GM11168 (cell line): ENCODE measurements at regions not wholly inside any gene's neighbourhood (a gene's known extent, or its start where the extent isn't known, plus 50 kb on each side); places are given as distances from the start of the nearest gene placed in this dataset.

Source experiments
- in situ Hi-C: fragments of 300-500 bp; cut with MboI; formaldehyde crosslinking; loops from one replicate; pipeline ENCODE4 v1.12.0; 2022; ENCODE audit warnings: low sequenced_read_pairs; ENCODE audit not compliant: unreplicated experiment

GRCh38 chr18:41845563-41845962 lies 109.5 kb upstream of the PIK3C3 start:
- in situ Hi-C loops, result no loop called here

- in situ Hi-C loops, result no loop called here
These were observed 112.1 kb upstream of the PIK3C3 start for GRCh38 chr18:41842886-41843285.

DNA sequence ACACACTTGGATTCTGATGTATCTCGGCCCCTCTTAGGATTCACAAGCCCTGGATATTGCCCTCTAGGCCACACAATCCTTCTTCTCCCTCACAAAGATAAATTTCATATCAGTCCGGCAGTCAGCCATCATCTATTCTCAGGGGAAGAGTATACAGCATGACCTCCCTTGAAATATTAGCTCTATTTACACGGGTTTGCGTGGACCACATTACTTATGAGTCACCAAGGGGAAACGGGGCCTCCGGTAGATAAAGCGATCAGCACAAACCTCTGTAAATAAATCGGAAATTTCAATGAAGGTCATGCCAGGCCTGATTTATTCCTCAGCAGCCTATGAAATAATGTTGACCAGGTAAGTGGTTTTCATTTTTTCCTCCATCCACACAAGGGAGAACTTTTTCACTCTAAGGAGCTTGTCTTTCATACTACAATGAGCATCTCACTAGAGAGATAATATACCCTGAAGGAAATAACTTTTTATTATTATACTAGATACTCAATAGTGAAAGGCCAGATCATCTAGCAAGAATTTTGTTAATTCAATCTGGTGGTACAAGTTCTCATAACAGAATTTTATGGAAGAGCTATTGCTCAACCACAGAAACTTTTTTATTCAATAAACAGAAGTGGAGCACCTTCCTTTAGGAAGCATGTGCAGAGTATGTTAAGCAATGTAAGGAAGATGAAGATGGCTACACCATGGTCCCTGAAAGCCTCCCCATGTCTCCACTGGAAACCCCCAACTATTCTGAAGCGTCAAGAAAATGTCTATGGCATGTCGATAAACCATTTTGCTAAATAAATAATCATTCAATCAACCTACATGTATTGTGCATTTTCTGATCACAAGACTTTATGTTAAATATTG lies 125.2 kb upstream of the PIK3C3 start:
- in situ Hi-C loops, result no loop called here

- in situ Hi-C loops, result no loop called here
These were observed 126.9 kb upstream of the PIK3C3 start for GRCh38 chr18:41828137-41828536.

DNA sequence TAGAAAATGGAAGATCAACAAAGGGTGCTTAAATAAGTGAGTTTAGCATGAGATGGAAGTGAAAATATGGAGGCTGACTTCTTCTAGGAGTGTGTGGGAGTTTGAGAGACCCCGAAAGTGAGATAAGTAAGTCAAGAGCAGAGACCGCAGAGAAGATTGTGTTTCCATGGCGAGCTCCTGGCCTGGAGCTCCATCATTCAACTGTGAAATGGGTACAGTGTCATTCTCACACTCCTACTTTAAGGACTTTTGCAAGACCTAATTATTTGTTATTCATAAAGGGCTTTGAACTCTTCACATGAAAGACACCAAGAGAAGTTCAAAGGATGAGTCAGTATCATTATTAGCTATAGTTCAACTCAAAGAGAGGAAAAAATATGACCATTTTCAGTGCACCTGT lies 134.2 kb upstream of the PIK3C3 start:
- in situ Hi-C loops, result no loop called here

DNA sequence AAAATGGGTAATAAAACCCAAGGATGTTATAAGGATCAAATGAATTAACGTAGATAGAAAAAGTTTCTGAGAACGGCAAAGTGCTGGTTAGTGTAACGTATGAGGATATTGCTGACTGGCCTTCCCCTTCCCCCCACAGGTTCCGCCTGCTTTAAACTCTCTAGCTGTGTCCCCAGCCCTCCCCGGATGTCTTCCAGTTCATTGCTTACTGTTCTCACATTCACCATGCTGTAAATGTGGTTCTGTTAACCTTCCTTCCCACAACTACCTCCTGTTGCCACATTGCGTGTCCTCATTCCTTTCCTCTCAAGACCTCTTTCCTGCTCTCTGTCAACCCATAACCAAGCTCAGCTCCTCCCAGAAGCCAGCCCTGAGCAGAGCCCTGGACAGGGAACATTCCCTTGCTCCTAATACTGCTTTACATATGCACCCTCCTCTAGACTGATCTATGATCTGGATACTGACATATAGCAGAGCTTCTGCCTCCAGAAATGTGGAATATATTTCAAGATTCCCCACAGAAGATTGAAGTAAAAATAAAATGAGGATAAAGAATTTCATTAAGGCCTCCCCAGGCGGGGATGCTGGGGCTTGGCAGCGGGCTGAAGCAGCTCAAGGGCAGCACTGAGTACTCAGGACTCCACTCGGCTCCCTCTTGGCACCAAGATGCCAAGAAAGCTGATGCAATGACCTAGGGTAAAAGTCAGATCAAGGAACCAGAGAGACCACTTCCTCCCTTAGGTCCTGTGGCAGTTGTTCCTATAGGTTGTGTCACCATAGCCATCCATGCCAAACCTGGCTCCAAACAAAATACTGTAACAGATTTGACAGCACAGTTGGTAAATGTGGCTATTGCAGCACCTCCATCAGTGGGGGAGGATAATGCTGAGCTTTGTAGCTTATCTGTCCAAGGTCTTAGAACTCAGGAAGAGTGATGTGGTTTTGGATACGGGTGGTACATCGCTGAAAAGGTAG lies 136.4 kb upstream of the PIK3C3 start:
- in situ Hi-C loops, result no loop called here

DNA sequence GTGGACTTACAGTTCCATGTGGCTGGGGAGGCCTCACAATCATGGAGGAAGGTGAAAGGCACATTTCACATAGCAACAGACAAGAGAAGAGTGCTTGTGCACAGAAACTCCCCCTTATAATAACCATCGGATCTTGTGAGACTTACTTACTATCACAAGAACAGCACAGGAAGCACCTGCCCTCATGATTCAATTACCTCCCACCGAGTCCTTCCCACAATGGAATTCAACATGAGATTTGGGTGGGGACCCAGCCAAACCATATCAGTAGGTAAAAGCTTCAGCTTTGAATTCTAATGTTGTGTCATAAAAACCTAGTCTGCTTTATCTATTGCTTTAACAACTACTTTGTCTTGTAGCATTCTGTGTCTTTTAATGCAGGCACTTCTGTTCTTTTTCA lies 140.4 kb upstream of the PIK3C3 start:
- in situ Hi-C loops, result no loop called here

- in situ Hi-C loops, result no loop called here
These were observed 145.4 kb upstream of the PIK3C3 start for GRCh38 chr18:41809652-41810051.

- in situ Hi-C loops, result no loop called here
These were observed 149.7 kb upstream of the PIK3C3 start for GRCh38 chr18:41805341-41805740.

GRCh38 chr18:41798879-41799278 lies 156.2 kb upstream of the PIK3C3 start:
- in situ Hi-C loops, result no loop called here

DNA sequence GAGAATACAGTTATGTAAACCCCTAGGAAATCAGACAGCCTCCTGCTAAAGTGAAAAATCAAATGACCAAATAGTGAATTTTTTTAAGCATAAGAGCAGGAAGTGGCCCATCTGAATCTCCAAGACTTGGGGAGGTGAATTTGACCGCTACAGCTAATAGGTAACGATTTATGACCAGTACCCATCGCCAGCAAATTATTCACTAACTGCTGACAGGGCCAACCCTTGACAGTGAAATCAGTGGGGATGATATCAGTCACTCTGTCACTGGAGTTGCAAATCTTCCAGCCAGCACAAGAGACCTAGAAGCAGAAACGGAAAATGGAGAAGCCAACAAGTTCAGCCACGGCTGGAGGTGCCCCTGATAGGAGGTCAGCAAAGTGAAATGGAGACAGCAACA lies 164.3 kb upstream of the PIK3C3 start:
- in situ Hi-C loops, result no loop called here

DNA sequence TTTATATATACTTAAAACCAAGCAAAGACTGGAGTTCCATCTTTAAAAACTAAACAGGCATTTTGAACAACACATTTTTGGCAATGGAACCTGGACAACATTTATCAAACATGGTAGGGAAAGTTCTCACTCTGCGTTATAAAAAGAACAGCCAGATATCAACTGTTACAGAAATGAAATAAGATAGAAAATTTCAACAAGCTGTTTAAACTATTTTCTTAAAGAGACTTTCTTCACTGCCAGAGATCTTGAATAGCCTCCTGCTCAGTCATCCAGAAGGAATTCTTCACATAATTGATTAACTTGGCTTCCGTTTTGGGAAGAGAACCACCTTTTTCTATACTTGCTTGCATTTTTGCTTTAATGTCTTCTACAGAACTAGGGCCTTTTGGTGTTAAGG lies 166.0 kb upstream of the PIK3C3 start:
- in situ Hi-C loops, result no loop called here

DNA sequence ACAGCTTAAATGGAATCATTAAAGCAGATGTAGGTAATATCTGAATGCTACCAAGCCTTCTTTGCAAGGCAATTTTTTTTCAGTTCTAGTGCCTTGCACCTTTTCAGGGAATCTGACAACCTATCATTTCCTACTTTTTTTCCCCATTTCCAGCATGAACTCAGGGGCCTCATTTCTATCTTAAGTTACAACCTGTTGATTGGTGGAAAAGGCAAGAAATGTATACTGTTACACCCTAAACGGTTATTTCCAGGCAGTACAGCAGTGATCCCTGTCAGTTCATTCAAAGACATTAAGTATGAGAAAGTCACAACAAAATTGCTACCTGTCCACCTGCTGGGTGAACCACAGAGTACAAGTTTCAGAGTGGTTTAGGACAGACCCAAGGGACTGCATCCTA lies 171.2 kb upstream of the PIK3C3 start:
- in situ Hi-C loops, result no loop called here

- in situ Hi-C loops, result no loop called here
These were observed 171.8 kb upstream of the PIK3C3 start for GRCh38 chr18:41783065-41783818.

DNA sequence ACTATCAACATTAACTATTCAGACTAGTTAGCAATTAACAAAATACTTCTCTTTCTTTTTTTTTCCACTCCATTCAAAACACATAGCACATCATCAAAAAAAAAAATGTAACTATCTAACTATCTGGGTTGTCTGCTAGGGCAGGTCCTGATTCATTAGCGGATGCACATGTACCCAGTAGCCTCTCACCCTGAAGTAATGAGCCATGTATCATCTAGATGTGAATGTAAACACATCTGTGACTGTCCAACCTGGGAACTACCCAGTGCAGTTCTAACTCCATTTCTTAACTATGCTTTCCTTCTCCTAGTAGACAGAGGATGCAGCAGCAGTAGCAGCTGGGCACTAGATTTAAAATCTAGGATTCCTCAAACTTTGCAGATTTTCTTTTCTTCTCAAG lies 183.1 kb upstream of the PIK3C3 start:
- in situ Hi-C loops, result no loop called here

GRCh38 chr18:41769265-41769664 lies 185.8 kb upstream of the PIK3C3 start:
- in situ Hi-C loops, result no loop called here

DNA sequence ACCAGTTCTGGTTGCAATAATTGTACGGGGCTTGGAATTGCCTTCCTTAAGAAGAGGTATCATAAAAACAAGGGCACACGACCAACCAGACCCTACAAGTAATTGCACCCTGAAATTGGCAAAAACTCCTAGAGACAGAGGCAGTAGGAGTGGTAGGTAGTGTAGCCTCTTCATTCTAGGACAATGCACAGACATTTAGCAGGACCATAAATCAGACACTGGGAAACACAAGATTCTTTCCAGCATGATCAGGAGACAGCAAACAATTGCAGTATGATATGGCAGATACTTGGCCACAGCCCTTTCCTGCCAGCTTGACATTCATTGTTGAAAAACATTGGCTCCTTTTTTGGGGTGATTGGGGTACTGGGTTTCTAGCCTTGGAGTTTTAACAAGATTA lies 186.6 kb upstream of the PIK3C3 start:
- in situ Hi-C loops, result no loop called here

GRCh38 chr18:41767960-41768359 lies 187.1 kb upstream of the PIK3C3 start:
- in situ Hi-C loops, result no loop called here

GRCh38 chr18:41765460-41765859 lies 189.6 kb upstream of the PIK3C3 start:
- in situ Hi-C loops, result no loop called here

DNA sequence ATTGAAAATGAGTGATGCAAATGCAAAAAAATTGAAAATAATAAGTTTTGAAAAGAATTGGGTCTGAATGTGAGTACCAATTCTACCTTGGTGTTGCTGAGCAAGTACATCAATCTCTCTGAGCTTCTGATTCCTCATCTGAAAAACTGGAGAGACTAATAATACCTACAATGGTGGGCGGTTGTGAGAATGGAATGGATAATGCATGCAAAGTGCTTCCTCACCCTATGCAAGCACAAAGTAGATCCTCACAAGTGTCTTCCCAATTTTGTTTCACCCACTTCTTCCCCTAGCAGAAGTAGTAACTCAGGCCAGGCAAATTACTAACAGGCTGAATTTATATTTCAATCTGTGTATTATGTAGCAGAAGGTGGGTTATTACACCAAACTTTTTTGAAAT lies 191.7 kb upstream of the PIK3C3 start:
- in situ Hi-C loops, result no loop called here
